OCI-M2 (cell line): ENCODE measurements at regions not wholly inside any gene's neighbourhood (a gene's known extent, or its start where the extent isn't known, plus 50 kb on each side); places are given as distances from the start of the nearest gene placed in this dataset.

ENCODE experiments used
- DNase-seq: peaks from one replicate; lab custom pipeline; 2025; ENCODE audit not compliant: unreplicated experiment; lab: John Stamatoyannopoulos, UW

DNA sequence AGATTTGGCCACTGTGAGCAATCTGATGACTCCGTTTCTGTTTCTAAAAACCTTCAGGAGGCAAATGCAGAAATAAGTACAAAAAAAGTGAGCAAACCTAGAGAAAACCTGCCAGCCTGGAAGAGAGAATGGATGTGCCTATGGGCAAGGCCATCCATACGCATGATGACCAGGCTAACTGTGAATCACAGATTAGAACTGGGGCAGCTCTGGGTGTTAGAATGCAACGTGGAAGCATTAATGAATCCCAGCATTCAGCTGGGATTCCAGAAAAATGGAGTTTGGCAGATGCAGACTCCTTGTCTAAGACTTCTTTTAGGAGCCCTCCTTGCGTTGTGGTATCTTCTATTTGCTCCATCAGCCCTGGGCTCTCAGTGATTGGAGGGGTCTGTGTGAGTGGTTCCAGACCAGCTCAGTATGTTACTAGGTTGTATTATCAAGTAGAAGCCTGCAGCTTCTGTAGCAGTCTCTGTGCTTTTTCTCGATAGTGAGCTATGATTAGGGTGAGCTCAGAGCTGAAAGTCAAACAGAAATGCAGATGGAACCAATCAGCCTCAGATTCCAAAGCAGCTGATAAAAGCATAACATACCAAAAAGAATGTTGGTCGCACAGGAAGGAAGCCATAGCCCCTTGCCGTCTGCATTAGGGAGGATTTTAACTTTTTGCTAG is 154.0 kb downstream of the PSMG1 start:
- no peak for DNase-seq

GRCh38 chr21:39025198-39025597 is 158.1 kb downstream of the PSMG1 start:
- no peak for DNase-seq

- DNase-seq = no peak
Observed at GRCh38 chr21:39024538-39024937, 158.7 kb downstream of the PSMG1 start.

GRCh38 chr21:39022863-39023693 is 160.2 kb downstream of the PSMG1 start:
- no peak for DNase-seq

GRCh38 chr21:39022466-39022862 is 160.8 kb downstream of the PSMG1 start:
- no peak for DNase-seq

DNA sequence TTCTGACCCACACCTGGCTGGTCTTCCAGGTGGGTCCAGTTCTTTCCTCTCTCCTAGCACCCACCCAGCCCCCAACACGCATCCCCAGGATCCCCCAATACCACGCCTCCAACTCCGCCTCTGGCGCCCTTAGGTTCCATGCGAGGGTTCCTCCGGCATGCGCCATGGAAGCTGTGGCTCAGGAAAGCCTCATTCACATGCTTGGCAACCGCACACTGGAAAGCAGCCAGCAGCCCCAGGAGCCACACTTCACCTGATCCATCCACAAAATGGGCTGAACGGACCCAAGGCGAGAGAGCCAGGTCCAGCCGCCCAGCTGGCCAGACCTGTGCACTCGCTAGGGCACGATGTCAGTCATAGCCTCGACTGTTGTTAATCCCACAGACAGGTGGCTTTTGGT is 161.2 kb downstream of the PSMG1 start:
- no peak for DNase-seq

GRCh38 chr21:39021478-39021832 is 161.8 kb downstream of the PSMG1 start:
- no peak for DNase-seq

GRCh38 chr21:39020751-39021477 is 162.3 kb downstream of the PSMG1 start:
- no peak for DNase-seq

DNA sequence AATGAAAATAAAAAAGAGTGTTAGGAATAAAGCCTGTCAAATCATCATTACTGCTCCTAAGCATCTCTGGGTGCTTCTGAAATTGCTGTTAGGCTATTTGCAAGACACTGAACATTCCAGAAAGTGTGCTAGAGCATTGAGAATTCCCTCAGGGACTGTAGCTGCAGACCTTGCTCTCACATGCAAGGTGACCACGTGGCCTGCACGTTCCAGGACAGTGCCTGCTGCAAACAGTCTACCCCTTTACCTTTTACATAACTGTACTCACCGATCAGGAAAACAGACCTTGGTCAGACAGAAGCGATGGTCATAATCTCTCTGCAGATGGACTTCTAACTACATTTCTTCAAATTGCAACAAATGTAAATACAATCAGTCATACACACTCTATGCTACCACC is 164.5 kb downstream of the PSMG1 start:
- no peak for DNase-seq

DNA sequence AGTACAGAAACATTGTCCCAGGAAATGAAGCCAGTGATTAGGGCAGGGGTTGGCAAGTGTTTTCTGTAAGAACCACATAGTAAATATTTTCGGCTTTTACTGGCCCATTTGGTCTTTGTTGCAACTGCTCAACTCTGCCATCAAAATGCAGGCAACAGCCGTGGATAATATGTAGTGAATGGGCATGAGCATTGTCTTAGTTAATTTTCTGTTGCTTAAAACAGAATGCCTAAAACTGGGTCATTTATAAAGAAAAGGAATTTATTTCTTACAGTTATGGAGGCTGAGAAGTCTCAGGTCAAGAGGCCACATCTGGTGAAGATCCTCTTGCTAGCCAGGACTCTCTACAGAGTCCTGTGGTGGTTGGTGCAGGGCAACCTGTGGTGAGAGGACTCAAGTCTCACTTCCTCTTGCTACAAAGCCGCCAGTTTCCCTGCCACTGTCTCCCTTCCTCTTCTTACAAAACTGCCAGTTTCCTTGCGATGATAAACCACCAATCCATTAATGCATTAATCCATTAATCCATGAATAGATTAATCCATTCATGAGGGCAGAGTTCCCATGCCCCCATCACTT is 166.4 kb downstream of the PSMG1 start:
- no peak for DNase-seq

DNA sequence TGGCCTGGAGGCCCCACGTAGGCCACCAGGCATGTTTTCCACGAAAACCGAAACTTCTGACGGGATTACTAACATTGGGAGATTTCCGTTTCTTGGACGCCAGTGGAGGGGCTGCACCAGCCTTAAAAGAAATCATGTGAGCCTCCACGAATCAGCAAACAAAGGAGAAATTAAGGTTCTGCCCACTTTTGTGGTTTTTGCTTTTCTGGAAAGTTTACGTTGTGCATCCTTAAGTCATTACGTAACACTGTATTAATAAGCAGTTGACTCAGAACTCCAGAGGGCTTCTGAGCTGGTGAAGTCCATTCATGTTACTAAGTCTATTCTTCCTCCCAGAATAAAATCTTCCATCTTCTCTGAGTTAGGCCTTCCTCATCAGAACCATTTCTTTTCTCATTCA is 168.5 kb downstream of the PSMG1 start:
- DNase-seq = no peak

DNA sequence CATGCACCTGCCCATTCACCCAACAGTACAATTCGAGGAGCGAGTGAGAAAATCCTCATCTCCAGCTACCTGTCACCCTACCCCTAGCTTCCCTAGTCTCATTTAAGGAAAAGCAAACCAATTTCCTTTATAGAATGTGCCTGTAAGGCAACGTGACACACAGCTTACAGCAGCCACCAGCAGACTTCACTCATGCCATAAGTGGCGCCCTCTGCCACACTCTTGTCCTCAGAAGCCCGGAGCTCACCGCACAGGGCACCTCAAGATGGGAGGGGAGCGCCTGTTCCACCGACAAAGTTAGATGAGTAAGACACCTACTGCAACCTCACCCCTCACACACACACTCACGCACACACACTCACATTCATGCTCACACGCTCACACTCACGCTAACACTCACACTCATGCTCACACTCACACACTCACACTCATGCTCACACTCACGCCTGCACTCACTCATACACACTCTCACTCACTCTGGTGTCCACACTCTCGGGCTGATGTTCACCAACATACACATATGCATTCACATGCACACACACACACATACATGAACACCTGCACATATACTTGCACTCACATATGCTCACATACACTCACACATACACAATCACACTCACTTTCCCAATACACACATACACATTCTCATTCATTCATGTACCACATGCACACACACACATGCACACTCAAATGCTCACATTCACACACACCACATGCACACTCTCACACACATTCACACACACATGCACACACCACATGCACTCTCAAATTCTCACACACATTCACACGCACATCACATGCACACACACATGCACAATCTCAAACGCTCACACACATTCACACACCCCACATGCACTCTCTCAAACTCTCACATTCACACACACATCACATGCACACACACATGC is 170.7 kb downstream of the PSMG1 start:
- no peak for DNase-seq

DNA sequence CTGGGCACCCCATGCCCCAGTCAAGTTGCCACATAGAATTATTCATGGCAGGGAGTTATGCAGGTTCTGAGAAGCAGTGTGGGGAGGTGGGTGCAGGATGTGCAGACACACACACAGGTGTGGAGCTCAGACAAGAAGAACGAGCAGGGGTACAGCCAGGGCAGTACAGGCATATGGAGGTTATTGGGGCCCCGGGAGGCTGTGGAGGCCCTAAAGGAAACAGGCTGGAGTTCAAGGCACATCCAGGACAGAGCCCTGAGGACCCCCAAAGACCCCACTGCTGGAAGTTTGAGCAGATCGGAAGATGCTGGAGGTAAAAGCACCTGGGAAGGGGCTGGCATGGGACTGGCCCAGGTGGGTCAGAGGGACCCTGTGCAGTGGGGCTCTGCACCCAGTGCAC is 171.3 kb downstream of the PSMG1 start:
- no peak for DNase-seq

GRCh38 chr21:39010629-39011404 is 172.4 kb downstream of the PSMG1 start:
- no peak for DNase-seq

GRCh38 chr21:39009587-39010225 is 173.5 kb downstream of the PSMG1 start:
- DNase-seq = no peak

DNA sequence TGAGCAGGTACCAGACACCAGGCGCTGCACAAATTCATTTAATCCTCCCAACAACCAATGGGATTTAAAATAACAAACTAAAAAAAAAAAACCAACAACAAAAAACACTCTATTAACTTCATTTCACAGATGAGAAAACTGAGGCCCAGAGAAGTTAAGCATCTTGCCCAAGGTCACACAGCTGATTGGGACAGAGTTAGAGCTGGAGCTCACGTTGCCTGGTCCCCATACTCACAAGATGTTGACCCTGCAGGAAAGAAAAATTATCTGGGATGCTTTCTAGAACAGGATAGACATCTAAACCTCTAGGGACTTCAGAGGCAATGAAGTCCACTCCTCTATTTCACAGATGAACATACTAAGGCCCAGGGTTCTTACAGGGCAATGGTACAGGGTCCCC is 175.3 kb downstream of the PSMG1 start:
- DNase-seq = no peak

DNA sequence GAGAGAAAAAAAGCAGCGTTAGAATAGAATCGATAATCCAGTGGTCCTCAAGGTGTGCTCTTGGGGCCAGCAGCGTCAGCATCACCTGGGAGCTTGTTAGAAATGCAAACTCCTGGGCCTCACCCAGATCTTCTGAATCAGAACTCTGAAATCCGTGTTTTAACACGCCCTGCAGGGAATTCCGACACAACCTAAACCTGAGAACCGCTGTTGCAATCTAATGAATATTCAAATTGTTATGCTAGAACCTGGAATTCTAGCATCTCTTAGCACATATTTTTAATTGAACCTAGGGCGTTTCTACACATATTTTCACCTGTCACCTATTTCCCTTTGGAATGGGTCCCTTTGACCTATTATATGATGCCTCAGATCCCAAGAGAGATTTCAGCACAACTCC is 175.7 kb downstream of the PSMG1 start:
- no peak for DNase-seq

- DNase-seq = no peak
Observed at GRCh38 chr21:39006571-39007311, 176.5 kb downstream of the PSMG1 start.

GRCh38 chr21:39005502-39005787 is 177.8 kb downstream of the PSMG1 start:
- no peak for DNase-seq
